Superior temporal gyrus (tissue), 1 donor: ENCODE measurements at regions not wholly inside any gene's neighbourhood (a gene's known extent, or its start where the extent isn't known, plus 50 kb on each side); places are given as distances from the start of the nearest gene placed in this dataset.

ENCODE experiments used
- DNase-seq: peaks from one replicate; pipeline ENCODE4 v3.0.0-alpha.2; 2016; ENCODE audit errors: extremely low spot score

DNA sequence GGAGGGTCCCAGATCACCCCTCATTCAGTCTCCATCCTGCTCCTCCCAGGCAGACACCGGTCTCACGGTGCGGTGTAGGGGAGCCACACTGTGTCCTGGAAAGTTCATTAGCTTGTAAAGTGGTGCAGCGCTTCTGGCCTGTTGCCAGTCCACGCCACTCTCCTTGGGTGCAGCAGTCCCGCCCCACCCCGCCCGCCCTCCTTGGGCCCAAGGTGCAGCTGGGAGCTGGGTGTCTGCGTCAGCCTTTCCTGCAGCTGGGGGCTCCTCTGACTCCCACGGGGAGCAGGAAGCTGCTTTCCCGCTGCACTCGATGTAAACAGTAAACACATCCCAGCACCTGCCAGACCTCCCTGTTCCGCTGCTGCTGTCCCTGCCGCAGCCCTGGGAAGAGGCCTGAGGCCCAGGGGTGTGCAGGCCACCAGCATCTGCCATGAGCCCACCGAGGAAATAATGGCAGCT lies 53.8 kb upstream of the ASB18 start:
- no peak for DNase-seq

DNA sequence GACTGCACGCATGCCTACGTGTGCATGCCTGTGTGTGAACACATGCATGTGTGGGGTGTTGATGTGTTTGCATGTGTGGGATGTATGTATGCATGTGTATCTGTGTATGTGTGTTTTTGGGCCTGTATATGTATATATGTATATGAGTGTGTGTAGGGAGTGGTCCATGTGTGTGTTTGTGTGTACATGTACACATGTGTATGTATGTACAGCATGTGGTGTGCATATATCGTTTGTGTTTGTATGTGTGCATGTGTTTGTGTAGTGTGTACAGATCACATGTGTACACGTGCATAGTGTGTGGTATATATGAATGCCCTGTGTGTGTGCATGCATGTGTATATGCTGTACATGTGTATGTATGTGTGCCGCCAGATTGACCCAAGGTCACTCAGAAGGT lies 54.2 kb upstream of the ASB18 start:
- DNase-seq = no peak

DNA sequence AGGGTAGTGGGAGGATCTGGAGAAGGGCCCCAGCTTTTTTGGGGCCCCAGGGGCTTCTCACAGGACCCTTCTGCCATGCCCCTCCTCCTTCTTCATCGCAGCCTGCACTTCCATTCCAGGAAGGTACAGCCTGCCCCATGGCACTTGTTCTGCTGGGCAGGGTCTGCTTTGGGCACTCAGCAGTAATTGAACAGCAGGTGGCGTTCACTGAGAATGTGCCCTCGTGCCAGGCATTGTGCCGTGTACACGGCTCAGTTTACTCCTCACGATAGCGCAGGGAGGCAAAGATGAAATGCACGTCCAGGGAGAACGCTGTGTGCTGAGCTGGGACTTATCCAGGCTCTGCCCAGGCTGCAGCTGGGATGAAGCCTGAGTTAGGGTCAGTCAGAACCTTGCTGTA lies 54.8 kb upstream of the ASB18 start:
- DNase-seq = no peak

DNA sequence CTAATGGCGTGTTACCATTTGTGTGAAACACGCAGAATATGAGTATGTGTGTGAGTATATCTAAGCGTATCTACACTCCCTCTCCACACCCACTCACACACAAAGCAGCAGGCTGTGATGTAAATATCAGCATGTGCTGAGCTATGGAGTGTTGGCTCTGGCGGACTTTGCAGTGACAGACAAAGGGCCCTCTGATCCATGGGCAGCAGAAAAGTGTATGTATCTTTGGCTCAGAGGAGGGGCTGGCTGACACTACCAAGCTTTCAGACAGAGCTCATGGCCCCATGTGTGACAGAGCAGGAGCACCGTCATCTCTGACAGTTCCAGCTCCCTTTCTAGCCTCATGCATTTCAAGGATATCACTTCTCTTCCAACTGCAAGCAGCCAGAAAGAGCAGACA lies 57.2 kb upstream of the ASB18 start:
- DNase-seq = peak; percentile 64

DNA sequence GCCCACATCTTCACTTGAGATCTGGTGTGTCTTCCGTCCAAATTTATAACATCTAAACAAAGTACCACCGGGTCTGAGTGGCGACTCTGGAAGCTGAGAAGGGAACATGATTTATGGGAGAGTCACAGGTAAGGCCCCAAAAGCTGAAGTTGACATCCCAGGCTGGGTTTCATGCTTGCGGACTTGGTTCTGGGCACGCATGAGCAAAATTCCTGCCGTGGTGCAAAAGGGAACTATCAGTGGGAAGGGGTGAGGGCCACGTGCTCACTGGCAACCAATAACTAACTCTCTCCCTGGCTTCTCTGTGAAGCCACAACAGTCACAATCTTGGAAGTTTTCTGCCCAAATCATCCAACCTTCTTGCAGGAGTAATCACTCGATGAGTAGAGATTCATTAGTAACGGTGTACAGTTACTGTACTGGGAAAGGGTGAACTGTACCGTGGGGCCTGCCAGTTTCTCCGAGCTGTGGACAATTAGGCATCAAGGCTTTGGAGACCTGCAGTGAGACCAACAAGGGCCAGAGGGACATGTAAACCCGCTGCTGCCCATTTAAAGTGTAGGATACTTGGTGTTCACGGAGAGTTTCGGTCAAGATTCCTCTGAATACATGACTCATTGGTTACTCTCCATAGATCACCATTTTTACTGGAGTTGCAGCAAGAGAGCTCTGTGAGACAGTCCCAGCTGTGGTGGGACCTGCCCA lies 69.4 kb upstream of the ASB18 start:
- DNase-seq = no peak

DNA sequence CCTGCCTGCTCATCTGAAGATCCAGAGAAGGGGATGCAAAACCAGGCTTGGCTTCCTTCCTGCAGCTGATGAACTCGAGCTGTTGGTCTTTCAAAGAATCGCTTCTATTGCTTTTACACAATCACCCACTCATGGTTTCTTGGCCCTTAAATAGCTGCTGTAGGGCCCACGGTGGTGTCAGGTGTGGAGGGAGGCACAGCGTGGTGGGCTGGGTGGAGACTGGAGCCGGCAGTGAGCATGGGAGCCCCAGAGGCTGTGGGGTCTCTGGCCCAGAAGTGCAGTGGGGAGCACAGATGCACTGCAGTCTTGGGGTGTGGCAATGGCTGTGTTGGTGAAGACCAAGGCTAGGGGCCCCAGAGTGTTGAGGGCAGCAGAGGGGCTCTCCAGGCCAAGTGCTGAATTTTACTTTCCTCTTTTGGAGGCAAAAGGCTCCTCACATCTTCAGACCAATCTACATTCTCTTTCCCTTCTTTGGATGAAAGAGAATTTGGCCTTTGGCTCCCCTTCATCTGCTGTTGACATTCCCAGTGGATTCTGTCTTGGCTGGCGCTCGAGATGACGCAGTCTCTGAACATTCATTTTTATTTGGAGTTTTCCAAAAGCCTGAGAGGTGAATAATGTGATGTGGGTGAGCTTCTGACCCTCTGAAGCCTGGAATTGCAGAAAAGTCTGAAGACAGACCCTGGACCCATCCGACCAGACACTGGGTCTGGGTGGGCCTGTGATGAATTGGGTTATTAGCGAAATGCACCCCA lies 70.1 kb upstream of the ASB18 start:
- no peak for DNase-seq

DNA sequence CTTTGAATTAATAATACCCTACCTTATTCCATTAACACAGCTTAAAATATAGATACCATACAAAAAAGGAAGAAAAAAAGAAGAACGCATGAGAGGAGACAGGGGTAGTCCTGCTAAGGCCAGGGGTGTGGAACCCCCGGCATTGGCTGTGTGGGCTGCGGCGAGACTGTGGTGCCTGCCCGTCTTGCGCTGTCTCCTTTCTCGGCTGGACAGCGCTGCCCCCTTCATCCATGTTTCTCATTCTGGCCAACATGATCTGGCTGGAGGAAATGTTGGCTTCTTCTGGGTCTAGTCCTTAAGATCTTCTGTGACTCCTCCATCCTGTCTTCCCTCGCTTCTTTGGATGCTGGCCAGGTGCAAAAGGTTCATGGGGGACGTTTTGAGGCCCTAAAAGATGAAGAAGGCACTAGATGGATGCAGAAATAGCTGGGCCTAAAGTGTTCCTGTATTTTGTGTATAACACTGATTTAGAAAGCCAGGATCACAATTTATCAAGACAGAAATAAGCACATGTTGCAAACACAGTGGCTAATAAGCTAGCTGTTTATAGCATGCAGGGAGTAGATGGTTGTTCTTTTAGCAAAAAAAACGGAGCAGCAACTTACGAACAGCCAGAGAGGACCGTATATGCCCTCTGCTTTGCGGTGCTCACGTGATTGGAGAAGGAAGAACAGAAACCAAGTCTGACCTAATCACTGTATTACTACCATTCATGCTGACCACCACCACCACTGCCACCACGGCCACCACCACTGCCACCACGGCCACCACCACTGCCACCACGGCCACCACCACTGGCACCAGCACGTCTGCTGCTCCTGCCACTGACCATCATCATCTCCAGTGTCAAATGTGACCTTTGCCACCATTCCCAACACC lies 71.7 kb upstream of the ASB18 start:
- no peak for DNase-seq

DNA sequence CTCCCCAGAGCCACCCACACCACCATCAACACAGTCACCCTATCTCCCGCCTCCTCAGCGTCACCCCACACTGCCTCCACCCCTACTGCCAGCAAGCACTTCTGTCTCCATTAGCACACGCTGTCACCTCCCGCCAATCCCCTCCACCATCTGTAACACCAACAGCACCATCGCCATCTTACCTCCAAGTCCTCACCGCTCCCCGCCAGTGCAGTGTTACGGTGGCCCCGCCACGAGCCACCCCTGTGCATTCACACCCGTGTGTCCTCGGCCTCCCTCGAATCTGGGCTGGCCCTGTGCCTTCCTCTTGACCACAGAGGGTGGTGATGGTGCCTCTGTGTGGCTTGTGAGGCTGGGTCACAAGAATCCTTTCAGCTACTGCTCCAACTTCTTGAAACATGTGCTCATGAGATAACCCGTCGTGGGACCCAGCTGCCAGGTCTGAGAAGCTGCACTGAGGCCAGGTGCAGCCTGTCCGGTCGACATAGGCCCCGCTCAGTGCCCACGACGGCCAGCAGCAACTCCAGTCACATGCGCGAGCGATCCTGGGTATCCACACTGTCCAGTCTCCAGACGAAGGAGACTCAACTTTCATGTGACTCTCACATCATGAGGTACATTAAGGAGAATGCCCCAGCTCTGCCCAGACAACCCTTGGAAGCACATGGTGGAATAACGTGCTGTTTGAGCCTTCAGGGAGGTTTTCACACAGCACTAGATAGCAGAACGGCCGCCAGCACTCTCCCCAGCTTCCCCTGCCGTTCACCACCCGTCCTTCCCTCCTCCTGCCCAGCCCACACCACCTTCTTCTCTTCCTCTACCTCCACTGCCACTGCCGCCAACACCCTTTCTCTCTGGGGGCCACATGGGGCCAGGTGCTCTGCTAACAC lies 72.6 kb upstream of the ASB18 start:
- no peak for DNase-seq

DNA sequence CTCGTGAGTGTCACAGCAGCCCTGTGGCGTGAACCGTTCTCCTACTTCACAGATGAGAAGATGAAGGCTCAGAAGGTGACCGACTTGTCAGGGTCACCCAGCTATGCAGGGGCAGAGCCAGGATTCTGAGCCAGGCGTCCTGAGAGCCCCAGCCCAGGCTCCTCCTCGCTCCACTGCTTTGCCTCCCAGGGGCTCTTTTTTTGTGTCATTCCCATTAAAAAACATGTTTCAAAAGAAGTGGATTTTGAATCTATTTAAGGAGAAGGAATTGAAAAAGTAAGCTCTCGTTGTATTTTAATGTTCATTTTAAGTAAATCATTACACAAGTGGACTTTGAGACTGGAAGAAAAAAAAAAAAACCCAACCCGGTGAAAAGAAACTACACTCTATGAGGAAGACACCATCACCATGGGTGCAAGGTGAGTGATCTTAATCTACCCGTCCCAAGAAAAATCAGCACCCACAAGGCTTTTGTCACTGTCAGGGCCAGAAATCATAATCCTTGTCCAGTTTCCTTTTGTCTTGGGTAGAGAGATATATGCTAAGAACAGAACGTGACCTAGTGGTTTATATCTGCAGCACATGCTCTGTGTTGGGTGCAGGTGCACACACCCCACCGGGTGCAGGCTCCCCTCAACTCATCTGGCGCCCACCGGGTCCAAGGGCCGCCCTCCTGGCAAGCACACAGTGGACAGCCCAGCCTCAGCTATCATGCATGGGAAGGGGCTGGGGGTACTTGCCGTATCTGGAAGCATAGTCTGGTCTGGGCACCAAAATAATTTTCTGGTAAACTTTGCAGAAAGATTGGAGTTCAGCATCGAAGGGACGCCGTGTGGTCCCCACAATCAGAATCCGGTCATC lies 73.5 kb upstream of the ASB18 start:
- no peak for DNase-seq

DNA sequence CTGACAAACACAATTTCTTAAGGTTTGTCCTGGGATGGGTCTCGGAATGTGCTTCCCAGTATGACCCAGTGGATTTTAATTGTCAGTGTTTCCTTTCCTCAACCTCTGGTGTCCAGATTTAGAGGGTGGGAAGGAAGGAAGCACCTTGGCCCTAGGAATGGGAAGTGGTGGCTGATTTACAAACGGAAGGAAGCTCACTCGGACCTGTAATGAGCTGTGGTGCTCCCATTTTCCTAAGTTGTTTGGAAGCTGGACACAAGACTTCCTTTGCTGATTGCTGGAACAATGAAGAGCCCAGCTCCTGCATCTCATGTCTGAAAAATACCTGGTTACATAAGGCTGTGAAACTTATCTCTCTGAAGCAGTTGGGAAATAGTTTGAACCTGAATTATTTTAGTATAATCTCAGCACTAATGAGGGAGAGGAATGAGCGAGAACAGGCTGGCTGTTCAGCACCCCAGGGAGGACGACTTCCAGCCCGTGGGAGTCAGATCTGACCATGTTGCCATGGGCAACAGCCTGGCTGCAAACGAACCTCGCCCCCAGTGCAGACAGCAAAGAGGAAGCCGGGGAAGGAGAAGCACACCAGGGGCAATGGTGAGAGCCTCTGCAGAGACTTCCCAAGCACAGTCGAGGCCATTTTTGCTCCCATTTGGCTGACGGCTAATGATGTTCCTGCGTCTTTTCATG lies 74.4 kb upstream of the ASB18 start:
- DNase-seq = peak; percentile 61

DNA sequence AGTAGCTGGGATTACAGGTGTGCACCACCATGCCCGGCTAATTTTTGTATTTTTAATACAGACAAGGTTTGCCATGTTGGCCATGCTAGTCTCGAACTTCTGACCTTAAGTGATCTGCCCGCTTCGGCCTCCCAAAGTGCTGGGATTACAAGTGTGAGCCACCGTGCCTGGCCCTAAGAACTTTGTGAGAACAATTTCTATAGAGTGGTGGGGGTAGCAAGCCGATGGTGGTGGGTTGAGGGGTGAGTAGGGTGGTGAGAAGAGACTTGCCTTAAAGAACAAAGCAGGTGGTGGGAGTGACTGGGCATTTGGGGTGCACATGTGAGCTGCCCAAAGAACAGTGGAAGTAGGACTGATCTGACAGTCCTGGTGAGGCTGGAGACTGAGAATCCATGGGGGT lies 76.0 kb upstream of the ASB18 start:
- no peak for DNase-seq

DNA sequence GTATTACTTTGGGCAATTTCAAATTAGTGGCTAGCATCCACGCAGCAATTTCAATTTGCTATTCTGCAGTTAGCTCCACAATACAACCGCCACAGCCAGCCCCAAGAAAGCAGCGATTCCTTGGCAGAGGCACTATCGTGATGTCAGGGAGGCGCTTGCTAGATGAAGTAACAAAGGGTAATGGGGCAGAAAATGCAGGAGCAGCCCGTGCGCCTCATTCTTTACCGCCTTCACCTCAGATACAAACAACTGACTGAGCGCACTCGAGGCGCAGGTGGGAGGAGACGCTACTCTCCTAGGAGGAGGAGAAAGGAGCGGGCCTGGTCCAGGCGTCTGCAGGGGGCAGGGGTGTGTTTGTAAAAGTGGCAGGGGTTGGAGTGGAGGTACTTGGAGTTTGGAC lies 76.9 kb upstream of the ASB18 start:
- no peak for DNase-seq

DNA sequence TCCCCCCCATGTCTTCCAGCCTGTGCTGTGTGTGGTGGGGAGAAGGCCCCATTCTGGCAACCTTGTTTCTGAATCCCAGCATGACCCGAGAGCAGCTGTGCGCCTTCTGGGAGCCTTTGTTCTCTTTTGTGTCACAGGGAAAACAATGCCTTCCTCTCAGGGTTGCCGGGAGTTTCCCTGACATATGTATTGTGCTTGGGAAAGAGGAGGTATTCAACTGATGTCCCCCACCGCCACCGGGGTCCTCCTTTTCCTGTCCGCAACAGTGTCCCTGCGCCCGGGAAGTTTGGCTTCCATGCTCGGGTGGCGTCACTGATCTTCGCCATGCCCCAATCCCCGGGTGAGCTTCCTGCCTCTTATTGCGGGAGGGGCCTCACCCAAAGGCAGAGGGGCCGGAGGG lies 77.5 kb upstream of the ASB18 start:
- peak; percentile 57 for DNase-seq

DNA sequence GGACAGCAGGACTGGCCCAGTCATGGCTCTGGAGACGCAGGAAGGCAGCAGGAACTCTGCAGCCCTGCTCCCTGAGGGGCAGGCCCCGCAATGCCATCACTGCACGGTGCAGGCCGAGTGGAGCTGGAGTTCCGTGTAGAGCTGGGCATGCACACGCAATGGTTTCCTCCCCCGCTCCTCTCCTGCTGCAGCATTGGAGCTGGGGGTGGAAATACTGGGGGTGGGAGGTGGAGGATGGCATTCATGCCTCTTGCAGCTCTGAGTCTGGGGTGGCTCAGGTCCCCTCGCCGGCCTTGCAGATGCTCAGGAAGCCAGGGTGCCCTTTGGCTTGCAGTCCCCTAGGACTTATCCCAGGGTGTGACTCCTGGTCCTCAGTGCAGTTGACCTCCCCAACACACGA lies 78.3 kb upstream of the ASB18 start:
- DNase-seq = no peak

DNA sequence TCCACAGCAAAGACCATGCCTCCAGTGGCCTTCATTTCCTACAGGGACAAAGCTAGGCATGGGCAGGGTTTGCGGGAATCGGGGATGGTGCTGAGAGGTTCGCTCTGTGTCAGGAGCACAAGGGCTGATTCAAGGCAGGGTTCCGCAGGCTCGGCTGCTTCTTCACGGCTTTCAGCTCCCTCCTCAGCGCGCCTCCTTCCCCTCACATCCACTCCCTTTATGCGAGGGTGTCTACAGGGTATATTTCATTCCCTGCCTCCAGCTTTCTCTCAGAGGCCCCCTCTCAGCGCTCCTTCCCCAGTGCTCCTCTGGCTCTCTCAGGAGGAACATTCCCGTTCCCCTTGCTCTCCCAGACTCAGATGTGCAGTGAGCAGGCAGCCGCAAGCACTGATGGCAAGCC lies 78.7 kb upstream of the ASB18 start:
- no peak for DNase-seq

DNA sequence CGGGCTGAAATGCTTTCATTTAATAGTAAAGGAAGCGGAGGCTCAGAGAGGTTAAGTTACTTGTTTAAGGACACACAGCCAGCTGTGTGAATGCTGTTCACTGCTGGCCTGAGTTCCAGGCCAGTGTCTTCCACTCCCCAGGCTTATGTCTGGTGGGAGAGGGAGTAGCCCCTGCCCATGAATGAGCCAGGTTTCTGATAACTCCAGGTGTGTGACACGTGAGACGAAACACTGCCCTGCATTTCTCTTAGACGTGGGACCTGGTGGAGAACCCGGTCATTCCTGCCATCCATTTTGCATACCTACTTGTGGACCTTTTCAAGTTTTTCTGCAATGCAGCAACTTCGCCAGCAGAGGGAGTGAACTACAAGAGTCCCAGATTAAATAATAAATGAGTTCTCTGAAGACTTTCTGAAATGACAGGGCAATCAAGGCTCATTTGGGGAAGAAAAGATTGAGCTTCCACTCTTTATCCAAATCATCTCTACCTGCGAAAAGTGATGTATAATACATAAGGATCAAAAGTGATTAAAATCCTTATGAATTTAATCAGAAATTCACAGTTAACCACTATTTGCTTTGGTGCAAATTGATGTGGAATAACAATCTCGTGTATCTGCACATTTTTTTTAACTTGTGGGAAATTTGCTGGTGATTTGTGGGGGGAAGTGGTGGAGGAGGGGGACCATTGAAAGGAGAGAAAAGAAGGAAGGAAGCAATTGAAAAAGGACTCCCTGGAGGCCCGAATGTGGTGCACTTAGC lies 79.4 kb upstream of the ASB18 start:
- DNase-seq = peak; percentile 92

DNA sequence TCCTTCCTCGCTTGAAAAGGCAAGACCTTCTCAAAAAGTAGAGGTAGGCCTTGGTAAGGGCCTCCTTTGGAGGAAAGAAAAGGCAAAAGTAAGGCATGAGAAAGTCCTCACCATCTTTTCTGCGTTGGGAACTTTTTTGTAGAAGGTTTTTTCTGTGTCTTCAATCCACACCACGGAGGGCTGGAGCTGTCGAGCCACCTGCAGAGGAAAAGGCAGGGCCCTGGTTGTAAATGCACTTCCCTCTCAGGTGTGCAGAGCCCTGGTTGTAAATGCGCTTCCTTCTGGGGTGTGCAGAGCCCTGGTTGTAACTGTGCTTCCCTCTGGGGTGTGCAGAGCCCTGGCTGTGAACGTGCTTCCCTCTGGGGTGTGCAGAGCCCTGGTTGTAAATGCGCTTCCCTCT lies 80.2 kb upstream of the ASB18 start:
- DNase-seq = no peak

DNA sequence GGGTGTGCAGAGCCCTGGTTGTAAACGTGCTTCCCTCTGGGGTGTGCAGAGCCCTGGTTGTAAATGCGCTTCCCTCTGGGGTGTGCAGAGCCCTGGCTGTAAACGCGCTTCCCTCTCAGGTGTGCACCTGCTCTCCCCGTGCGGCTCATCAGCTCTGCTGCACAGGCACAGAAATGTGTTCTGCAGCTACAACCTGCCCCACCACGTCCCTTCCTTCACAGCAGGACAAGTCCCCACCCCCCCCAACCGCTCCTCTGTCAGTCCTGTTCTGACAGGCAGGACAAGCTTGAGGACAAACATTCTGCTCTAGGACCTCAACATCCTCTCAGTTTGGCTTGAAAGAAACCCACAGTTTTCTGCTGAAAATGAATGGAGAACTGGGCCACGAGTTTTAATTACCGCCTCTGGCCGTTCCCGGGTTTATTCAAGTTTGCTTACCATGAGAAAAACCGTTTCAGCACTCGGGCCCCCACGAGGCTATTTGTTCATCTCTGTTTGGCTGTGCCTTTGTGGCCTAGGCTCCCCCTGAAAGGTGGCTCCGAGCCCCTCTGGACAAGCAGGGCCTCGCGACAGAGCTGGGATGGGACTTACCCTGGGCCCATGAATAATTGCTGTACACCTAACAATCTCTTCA lies 81.0 kb upstream of the ASB18 start:
- DNase-seq = no peak

DNA sequence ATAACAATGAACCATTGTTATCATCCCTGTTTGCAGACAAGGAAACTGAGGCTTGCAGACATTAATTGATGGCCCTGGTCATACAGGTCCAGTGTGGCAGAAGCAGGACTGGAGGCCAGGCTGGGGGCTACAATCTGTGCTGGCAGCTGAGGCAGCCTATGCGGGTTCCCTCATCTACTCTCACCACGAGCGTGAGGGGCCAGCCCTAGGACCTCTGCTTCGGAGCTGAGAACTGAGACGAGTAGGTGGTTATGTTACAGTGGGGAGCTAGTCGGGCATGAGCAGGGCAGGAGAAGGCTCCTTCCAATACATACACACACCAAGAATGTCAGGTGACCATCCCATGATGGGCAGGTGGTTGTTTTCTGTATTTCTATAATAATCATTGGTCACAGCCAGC lies 82.2 kb upstream of the ASB18 start:
- DNase-seq = no peak
